Hepatocyte (in vitro differentiated cells): ENCODE measurements at regions not wholly inside any gene's neighbourhood (a gene's known extent, or its start where the extent isn't known, plus 50 kb on each side); places are given as distances from the start of the nearest gene placed in this dataset.

ENCODE experiments used
- CTCF ChIP-seq: fragments of 200-600 bp; sonication (generic); IDR thresholded peaks from 2 replicates; pipeline ENCODE4 v1.5.1; 2016; ENCODE audit warnings: antibody characterized with exemption, mild to moderate bottlenecking; ENCODE audit not compliant: poor library complexity
- EZH2 ChIP-seq: fragments of 200-600 bp; sonication (generic); IDR thresholded peaks from 2 replicates; pipeline ENCODE4 v1.6.1; 2016; ENCODE audit warnings: antibody characterized with exemption, mild to moderate bottlenecking, borderline replicate concordance
- EZH2phosphoT487 ChIP-seq: fragments of 200-600 bp; sonication (generic); IDR thresholded peaks from one replicate; pipeline ENCODE4 v1.6.1; 2018; ENCODE audit warnings: antibody characterized with exemption, mild to moderate bottlenecking, low read depth, moderate library complexity; ENCODE audit not compliant: unreplicated experiment, severe bottlenecking

DNA sequence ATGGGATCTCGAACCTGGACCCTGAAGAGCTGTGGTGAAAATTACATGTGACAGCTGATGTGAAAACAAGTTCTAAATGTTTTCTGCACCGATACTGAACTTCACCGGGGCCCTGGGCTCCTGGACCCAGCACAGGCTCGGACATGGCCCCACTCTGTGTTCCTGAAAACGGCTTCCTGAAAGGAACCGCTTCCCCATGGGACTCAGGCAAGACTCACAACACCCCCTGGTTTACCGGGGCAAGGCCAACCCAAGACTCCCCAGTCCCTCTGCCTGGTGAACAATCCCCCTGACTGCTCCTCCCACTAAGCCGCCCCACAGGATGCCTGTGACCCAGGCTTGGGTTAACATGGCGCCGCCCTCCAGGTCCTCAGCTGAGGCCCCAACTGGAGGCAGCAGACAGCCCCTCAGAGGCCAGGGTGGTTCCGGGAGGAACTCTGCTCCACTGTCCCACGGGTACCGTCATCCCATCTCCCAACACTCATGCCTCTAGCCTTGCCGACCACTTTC, 124.5 kb upstream of the FOXD4L5 start:
- TF ChIP-seq CTCF (no peak), EZH2 (no peak), EZH2phosphoT487 (no peak)
